ENCODE measurements at regions not wholly inside any gene's neighbourhood (a gene's known extent, or its start where the extent isn't known, plus 50 kb on each side); places are given as distances from the start of the nearest gene placed in this dataset.

GRCh38 chr4:189850239-189850856, 90.3 kb upstream of the FRG1 start:
- no peak for TF ChIP-seq POLR2A (IDR thresholded peaks at IDR 0.05)
- no peak for TF ChIP-seq EP300 (IDR thresholded peaks at IDR 0.05)
- TF ChIP-seq POLR2AphosphoS5 (IDR thresholded peaks at IDR 0.05) = no peak
- TF ChIP-seq CTCF (IDR thresholded peaks at IDR 0.05) = no peak
- Histone ChIP-seq H3K4me3 (no peak overlapping the region), H3K27ac (no peak overlapping the region), H3K4me1 (no peaks in the 10 kb centered on the region), H3K27me3 (no peaks in the 10 kb centered on the region), H3K36me3 (no peaks in the 10 kb centered on the region), H3K9me3 (peaks cover 0 to 5% (median 0%) of the 10 kb centered on the region in 4 donors)
- intact Hi-C loops (cut with DNase I) = no loop called here
- 76 to 81% methylated on average over 3 of the region's 3 CpGs for WGBS, 2 donors
- DNase-seq = no peak

- 75 to 85% methylated on average over 4 of the region's 4 CpGs for WGBS, 2 donors
- intact Hi-C loops (cut with DNase I) = no loop called here
Measured at GRCh38 chr4:189858435-189858834, 82.2 kb upstream of the FRG1 start.

GRCh38 chr4:189861101-189861500, 79.6 kb upstream of the FRG1 start:
- H3K36me3 ChIP-seq = no peaks in the 10 kb centered on the region
- H3K9me3 ChIP-seq = no peaks in the 10 kb centered on the region
- no peak overlapping the region for H3K4me3 ChIP-seq
- no peak overlapping the region for H3K27ac ChIP-seq
- TF ChIP-seq CTCF (IDR thresholded peaks at IDR 0.05) (no peak), EP300 (IDR thresholded peaks at IDR 0.05) (no peak), POLR2AphosphoS5 (IDR thresholded peaks at IDR 0.05) (no peak), POLR2A (IDR thresholded peaks at IDR 0.05) (no peak)
- no peaks in the 10 kb centered on the region for H3K4me1 ChIP-seq
- H3K27me3 ChIP-seq = no peaks in the 10 kb centered on the region
- no peak for DNase-seq
- intact Hi-C loops (cut with DNase I) = no loop called here

More at GRCh38 chr4:189858435-189858834, 82.2 kb upstream of the FRG1 start:
- no peaks in the 10 kb centered on the region for H3K4me1 ChIP-seq
- no peak overlapping the region for H3K4me3 ChIP-seq
- H3K27me3 ChIP-seq = no peaks in the 10 kb centered on the region
- DNase-seq = no peak
- peaks cover 0 to 5% (median 0%) of the 10 kb centered on the region in 4 donors for H3K9me3 ChIP-seq
- H3K27ac ChIP-seq = no peak overlapping the region
- no peak for TF ChIP-seq CTCF (IDR thresholded peaks at IDR 0.05)
- TF ChIP-seq POLR2A (IDR thresholded peaks at IDR 0.05) = no peak
- TF ChIP-seq POLR2AphosphoS5 (IDR thresholded peaks at IDR 0.05) = no peak
- TF ChIP-seq EP300 (IDR thresholded peaks at IDR 0.05) = no peak
- no peaks in the 10 kb centered on the region for H3K36me3 ChIP-seq

GRCh38 chr4:189869236-189869635, 71.4 kb upstream of the FRG1 start:
- 61 to 84% methylated on average over 6 to 7 of the region's 7 CpGs for WGBS, 2 donors
- no peak for DNase-seq
- intact Hi-C loops (cut with DNase I) = no loop called here

More at GRCh38 chr4:189869236-189869635, 71.4 kb upstream of the FRG1 start:
- H3K27ac ChIP-seq = no peak overlapping the region
- no peak for TF ChIP-seq POLR2A (IDR thresholded peaks at IDR 0.05)
- TF ChIP-seq CTCF (IDR thresholded peaks at IDR 0.05) = no peak
- TF ChIP-seq POLR2AphosphoS5 (IDR thresholded peaks at IDR 0.05) = no peak
- TF ChIP-seq EP300 (IDR thresholded peaks at IDR 0.05) = no peak
- H3K27me3 ChIP-seq = no peaks in the 10 kb centered on the region
- no peaks in the 10 kb centered on the region for H3K9me3 ChIP-seq
- no peaks in the 10 kb centered on the region for H3K4me1 ChIP-seq
- H3K4me3 ChIP-seq = no peak overlapping the region
- no peaks in the 10 kb centered on the region for H3K36me3 ChIP-seq
